ENCODE measurements at regions not wholly inside any gene's neighbourhood (a gene's known extent, or its start where the extent isn't known, plus 50 kb on each side); places are given as distances from the start of the nearest gene placed in this dataset.
"Not testable (repeated sequence)": the region's sequence is repeated elsewhere in the genome, so short reads cannot be mapped to it uniquely, and the experiment has no call there.

DNA sequence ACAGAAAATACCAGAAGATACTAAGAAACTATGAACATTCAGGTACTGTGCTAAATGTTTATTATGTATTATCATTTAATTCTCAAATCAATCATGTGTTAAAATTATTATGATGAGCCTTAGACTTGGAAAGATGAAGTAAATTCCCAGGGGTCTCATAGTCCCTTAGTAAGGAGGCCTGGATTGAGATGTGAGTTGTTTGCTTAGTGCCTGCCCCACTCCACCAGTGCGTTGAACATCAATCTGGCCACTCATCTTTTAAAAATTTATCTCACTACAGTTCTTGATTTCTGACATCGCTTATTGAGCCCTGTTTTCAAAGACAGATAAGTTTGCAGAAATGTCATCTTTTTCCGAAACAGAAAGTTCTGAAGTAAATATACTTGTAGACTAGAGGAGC lies 618.4 kb upstream of the SEMA3D start:
- H3K36me3 ChIP-seq = no peaks in the 10 kb centered on the region
- H3K4me3 ChIP-seq = no peak overlapping the region
- ATAC-seq (no peak), DNase-seq (no peak)
- intact Hi-C loops (cut with DNase I; ENCODE audit: low total_unique reads) = no loop called here
- H3K9me3 ChIP-seq = no peaks in the 10 kb centered on the region
- in situ Hi-C loops (cut with MboI; ENCODE audit: low sequenced_read_pairs in 4 of 4) = no loop called here
- TF ChIP-seq POLR2A (IDR thresholded peaks at IDR 0.05) = no peak
- TF ChIP-seq, protein P1, sequence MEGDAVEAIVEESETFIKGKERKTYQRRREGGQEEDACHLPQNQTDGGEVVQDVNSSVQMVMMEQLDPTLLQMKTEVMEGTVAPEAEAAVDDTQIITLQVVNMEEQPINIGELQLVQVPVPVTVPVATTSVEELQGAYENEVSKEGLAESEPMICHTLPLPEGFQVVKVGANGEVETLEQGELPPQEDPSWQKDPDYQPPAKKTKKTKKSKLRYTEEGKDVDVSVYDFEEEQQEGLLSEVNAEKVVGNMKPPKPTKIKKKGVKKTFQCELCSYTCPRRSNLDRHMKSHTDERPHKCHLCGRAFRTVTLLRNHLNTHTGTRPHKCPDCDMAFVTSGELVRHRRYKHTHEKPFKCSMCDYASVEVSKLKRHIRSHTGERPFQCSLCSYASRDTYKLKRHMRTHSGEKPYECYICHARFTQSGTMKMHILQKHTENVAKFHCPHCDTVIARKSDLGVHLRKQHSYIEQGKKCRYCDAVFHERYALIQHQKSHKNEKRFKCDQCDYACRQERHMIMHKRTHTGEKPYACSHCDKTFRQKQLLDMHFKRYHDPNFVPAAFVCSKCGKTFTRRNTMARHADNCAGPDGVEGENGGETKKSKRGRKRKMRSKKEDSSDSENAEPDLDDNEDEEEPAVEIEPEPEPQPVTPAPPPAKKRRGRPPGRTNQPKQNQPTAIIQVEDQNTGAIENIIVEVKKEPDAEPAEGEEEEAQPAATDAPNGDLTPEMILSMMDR (IDR thresholded peaks at IDR 0.05 in 4 of 5, conservative IDR thresholded peaks at IDR 0.05 in 1 of 5) = no peak
- H3K27ac ChIP-seq = no peak overlapping the region
- no peaks in the 10 kb centered on the region for H3K4me1 ChIP-seq
- no peaks in the 10 kb centered on the region for H3K27me3 ChIP-seq

DNA sequence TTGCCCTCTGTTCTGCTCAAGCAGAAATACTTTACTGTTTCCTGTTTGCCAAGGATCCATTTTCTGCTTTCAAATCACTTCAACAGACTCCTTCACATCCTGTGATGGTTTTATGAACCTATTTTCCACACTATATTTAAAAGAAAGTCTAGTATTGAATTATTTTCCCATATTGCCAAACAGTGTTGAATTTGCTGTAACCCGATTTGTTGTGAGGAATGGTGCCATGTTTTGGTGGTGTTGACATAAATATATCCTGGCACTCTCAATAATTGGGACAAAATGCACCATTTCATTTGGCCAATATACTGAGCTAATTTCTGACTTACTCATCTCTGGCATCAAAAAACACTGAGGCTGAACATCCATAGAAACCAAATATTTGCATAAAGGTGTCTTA lies 615.4 kb upstream of the SEMA3D start:
- no peaks in the 10 kb centered on the region for H3K36me3 ChIP-seq
- no peaks in the 10 kb centered on the region for H3K9me3 ChIP-seq
- TF ChIP-seq, protein P1 (IDR thresholded peaks at IDR 0.05 in 4 of 5, conservative IDR thresholded peaks at IDR 0.05 in 1 of 5) = no peak
- no peak for TF ChIP-seq POLR2A (IDR thresholded peaks at IDR 0.05)
- no peak overlapping the region for H3K4me3 ChIP-seq
- intact Hi-C loops (cut with DNase I; ENCODE audit: low total_unique reads) (no loop called here), in situ Hi-C loops (cut with MboI; ENCODE audit: low sequenced_read_pairs in 4 of 4) (no loop called here)
- no peak for DNase-seq
- no peak for ATAC-seq
- H3K27ac ChIP-seq = no peak overlapping the region
- no peaks in the 10 kb centered on the region for H3K4me1 ChIP-seq
- no peaks in the 10 kb centered on the region for H3K27me3 ChIP-seq

DNA sequence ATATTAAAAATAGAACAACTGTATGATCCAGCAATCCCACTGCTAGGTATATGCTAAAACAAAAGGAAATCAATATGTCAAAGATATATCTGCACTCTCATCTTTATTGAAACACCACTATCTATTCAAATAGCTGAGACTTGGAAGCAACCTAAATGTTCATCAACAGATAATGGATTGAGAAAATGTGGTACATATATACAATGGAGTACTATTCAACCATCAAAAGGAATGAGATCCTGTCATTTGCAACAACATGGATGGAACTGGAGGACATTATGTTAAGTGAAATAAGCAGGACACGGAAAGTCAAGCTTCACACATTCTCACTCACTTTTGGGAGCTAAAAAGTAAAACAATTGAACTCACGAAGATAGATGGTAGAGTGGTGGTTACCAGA lies 610.1 kb upstream of the SEMA3D start:
- DNase-seq = no peak
- Histone ChIP-seq H3K27ac (no peak overlapping the region), H3K9me3 (no peaks in the 10 kb centered on the region), H3K27me3 (no peaks in the 10 kb centered on the region), H3K36me3 (no peaks in the 10 kb centered on the region), H3K4me1 (no peaks in the 10 kb centered on the region), H3K4me3 (no peak overlapping the region)
- in situ Hi-C loops (cut with MboI; ENCODE audit: low sequenced_read_pairs in 4 of 4) (no loop called here), intact Hi-C loops (cut with DNase I; ENCODE audit: low total_unique reads) (no loop called here)
- TF ChIP-seq POLR2A (IDR thresholded peaks at IDR 0.05) = no peak
- TF ChIP-seq, protein P1 (IDR thresholded peaks at IDR 0.05 in 4 of 5, conservative IDR thresholded peaks at IDR 0.05 in 1 of 5) = no peak
- no peak for ATAC-seq

DNA sequence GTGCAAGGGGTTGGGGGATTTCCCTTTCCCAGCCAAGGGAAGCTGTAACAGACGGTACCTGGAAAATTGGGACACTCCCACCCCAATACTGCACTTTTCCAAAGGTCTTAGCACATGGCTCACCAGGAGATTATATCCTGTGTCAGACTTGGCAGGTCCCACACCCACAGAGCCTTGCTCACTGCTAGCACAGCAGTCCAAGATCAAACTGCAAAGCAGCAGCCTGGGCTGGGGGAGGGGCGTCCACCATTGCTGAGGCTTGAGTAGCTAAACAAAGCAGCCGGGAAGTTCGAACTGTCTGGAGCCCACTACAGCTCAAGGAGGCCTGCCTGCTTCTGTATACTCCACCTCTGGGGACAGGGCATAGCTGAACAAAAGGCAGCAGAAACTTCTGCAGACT lies 604.2 kb upstream of the SEMA3D start:
- H3K27me3 ChIP-seq; intact Hi-C loops (cut with DNase I; ENCODE audit: low total_unique reads); H3K27ac ChIP-seq; H3K36me3 ChIP-seq; DNase-seq; ATAC-seq; H3K4me1 ChIP-seq; H3K4me3 ChIP-seq; H3K9me3 ChIP-seq; in situ Hi-C loops (cut with MboI; ENCODE audit: low sequenced_read_pairs in 4 of 4): not testable (repeated sequence)

DNA sequence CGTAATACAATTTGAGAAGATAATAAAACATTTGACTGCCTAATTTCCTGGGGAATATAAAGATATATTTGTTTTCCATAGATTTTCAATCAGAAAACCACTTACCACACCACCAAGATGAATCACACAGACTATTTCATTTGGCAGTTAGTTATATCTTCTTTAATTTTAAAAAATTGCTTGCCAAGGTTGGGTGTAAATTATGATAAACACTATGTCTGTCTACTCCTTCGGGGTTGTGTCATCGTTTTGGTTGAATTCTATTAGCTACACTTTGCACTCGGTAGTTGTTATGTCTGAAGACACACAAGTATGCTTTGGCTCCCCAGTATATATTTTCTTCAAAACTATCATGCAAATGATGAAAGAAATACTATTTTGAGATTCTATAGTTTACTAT lies 594.8 kb upstream of the SEMA3D start:
- no peak for TF ChIP-seq POLR2A (IDR thresholded peaks at IDR 0.05)
- TF ChIP-seq, protein P1 (IDR thresholded peaks at IDR 0.05 in 4 of 5, conservative IDR thresholded peaks at IDR 0.05 in 1 of 5) = no peak
- Histone ChIP-seq H3K36me3 (no peaks in the 10 kb centered on the region), H3K27ac (no peak overlapping the region), H3K4me3 (no peak overlapping the region), H3K4me1 (no peaks in the 10 kb centered on the region), H3K27me3 (no peaks in the 10 kb centered on the region), H3K9me3 (no peaks in the 10 kb centered on the region)
- in situ Hi-C loops (cut with MboI; ENCODE audit: low sequenced_read_pairs in 4 of 4) (no loop called here), intact Hi-C loops (cut with DNase I; ENCODE audit: low total_unique reads) (no loop called here)
- no peak for ATAC-seq
- no peak for DNase-seq
